ENCODE measurements at regions not wholly inside any gene's neighbourhood (a gene's known extent, or its start where the extent isn't known, plus 50 kb on each side); places are given as distances from the start of the nearest gene placed in this dataset.

GRCh38 chr2:239476757-239477585 is 76.2 kb upstream of the HDAC4 start:
- TF ChIP-seq ZFP3 (CRISPR knock-in tag; IDR thresholded peaks at IDR 0.05) (no peak), ZNF70 (CRISPR knock-in tag; IDR thresholded peaks at IDR 0.05) (no peak), ARNTL (CRISPR knock-in tag; IDR thresholded peaks at IDR 0.05; ENCODE audit: borderline replicate concordance, low read depth) (no peak), PATZ1 (CRISPR knock-in tag; IDR thresholded peaks at IDR 0.05; ENCODE audit: borderline replicate concordance) (no peak), ISL1 (CRISPR knock-in tag; IDR thresholded peaks at IDR 0.05) (no peak), ZFP30 (CRISPR knock-in tag; IDR thresholded peaks at IDR 0.05) (no peak)
